HG02642 (cell line): ENCODE measurements at regions not wholly inside any gene's neighbourhood (a gene's known extent, or its start where the extent isn't known, plus 50 kb on each side); places are given as distances from the start of the nearest gene placed in this dataset.

Source experiments
- ATAC-seq: cut with Tn5 transposase; IDR thresholded peaks from one replicate; pipeline ENCODE4 v1.9.1; 2021; ENCODE audit warnings: mild to moderate bottlenecking; ENCODE audit not compliant: unreplicated experiment, poor library complexity

- no peak for ATAC-seq
These were observed 72.9 kb downstream of the SLC10A2 start for GRCh38 chr13:102993348-102993747.

DNA sequence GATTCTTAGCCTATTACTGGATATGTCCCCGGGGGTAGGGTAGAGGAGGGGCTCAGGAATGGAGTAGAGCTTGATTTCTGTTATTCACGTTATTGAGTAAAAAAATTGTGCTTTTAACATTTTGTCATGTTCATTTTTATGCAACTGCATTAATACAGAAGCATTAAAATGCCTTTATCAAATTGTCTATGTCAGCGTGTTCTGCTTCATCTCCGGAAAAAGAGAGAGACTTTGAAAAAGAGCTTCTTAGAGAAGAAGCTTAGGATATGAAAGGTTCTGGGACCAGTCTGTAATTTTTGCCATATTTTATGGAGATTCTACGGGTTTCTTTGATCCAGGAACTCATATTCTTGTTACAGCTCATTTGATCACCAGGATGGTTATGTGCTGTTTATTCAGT, 82.0 kb downstream of the SLC10A2 start:
- no peak for ATAC-seq

DNA sequence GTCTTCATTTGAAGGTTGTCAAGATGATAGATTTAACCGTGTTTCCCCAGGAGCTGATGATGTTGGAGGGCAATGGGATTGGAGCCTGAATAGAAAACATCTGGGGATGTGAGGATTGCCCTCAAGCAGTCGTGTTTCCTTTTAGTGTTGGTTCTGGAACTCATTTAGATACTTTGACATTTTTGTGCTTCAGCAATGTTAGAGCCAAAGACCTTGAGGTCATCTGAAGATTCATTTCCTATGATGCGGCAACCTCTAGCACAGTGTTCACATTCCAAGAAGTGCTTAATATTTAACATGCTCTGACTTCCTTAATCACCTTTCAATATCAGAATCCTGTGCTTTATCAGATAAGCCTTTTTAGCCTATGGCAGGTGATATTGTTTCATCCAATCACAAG, 82.7 kb downstream of the SLC10A2 start:
- ATAC-seq: no peak

DNA sequence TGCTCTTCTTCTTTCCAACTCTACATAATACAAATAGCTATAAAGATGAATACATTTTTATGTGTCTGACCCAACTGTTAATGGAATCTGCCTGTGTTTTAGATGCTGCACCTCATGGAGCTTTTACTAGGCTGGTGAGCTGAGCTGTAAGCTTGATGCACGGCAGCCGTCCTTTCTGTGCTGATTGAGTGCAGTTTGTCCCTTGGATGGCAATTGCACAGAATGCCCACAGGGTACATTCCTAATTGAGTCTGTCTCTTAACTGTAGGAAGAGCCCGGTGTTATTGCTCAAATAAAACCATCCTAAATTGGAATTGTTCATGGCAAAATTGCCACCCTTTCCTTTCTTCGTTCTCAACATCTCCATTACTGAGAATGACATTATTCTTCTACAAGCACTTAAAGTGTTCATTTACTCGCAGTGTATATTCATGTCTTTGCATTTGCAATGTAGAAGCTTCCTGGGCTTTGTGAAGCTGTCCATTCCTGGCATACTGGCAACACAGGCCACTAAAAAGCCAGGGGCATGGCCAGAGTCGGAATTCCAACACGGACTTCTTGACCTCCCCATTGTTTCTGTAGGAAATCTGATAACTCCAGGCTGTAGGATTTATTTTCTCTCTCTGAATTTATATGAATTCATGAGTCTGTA, 85.8 kb downstream of the SLC10A2 start:
- ATAC-seq: no peak

DNA sequence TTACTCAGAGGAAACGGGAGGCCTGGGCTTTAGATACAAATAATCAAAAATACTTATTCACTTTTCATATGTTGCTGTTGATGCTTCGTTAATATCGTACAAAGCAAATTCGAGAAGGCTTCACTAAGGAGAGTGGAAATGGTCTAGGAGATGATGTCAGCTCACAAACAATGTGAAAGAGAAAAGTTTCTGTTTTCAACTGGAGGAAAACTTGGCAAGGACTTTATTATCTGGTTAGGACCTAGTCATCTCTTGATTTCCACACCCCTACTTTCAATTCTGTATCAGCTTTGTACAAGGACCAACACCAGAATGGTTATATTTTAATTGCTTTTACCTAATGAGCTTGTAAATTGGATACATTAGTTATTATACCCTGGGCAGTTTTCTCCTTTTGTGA, 88.0 kb downstream of the SLC10A2 start:
- ATAC-seq: no peak

DNA sequence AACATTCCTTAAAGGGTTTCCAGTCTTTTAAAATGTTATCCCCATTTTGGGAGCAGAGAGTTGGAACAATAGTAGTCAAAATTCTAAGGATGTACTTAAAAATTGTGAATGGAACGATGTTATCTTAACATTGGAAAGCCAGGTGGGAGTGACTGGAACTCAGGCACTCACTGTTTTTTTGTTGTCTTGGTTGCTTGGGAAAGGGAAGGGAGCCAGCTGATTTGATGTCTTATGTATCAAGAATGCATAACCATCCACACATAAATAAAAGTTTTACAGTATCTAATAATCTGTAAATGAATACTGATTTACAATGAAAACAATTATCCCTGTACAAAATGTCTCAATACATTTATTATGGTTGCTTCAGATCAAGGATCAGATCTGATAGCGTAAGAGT, 88.7 kb downstream of the SLC10A2 start:
- no peak for ATAC-seq

GRCh38 chr13:102974317-102975087, 91.7 kb downstream of the SLC10A2 start:
- no peak for ATAC-seq

GRCh38 chr13:102972191-102972590, 94.0 kb downstream of the SLC10A2 start:
- ATAC-seq: no peak

DNA sequence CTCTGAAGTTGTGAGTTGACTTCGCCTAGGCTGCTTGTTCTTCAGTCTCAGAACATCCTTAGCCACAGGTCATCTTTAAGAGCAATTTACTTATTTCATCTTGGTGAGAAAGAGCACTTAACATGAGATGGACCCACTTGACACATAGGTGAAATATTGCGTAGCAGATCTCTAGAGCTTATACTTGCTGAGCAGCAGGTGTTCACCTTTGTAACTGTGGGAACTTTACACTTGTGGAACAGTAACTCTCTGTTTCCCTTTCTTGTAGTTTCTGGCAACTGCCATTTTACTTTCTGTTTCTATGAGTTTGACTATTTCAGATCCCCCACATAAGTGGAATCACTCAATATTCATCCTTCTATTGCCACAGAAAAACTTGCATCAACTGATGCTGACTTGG, 95.7 kb downstream of the SLC10A2 start:
- ATAC-seq: peak; percentile 97

DNA sequence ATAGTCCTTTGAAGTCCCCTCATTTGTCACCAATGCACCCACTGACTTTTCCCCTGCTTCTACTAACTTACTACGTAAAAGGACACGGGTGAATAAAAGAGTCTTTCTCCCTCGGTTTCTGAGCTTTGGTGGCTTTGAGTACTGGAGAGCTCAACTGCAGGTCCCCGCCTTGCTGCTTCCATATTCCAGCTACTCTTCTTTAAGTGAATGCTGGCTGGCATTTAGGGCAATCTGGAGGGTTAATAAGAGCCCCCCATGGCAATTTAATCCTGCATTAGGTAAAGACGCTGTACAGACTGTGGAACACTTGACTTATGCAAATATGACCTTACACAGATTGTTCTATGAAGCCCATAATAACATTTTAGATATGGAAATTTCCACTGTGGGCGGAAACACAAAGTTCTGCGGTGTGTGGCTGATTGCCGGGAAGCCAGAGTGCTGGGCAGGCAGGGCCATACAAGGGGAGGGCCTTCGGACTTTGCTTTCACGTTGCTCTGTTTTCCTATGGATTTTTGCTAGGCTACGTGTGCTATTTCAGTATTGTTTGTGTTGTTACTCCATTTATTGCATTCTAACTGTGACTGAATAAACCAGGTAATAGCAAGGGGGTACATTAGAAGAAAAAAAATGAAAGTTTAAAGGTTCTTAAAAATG, 97.5 kb downstream of the SLC10A2 start:
- peak; percentile 47 for ATAC-seq

DNA sequence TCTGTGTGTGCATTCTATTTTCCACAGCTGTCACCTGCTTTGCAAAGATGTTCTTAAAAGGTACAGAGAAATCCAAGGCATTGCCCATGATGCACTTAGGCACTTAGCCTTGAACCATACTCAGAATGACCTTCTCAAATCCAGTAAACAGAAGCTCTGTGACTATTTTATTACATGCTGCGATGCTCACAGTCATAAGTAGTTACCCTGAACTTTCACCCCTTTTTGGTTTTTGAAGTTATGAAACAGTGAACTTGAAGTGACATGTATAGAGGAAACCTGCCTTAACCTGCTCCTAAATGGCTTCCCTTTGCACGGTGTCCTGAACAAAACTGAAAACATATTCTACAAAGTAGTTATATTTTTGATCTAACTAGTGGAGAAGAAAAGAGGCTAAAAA, 100.4 kb downstream of the SLC10A2 start:
- no peak for ATAC-seq

DNA sequence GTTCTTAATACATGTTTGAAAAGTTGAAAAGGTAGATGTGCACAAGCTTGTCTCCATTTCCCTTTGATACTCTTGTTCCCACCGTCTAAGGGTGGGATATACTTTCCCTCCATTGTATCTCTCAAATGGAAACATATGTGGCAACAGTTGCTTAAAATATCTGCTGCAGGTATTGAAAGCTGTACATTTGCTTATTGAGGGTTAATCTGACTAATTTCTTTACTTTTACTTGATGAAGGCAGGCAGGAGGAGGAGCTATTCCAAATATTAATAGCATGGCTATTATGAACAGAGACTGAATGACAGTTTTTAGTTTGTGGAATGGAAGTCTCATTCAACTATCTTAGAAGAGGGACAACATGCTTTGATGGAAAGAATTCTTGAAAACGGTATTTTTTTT, 103.8 kb downstream of the SLC10A2 start:
- ATAC-seq: no peak

GRCh38 chr13:102960959-102961358, 105.3 kb downstream of the SLC10A2 start:
- no peak for ATAC-seq

DNA sequence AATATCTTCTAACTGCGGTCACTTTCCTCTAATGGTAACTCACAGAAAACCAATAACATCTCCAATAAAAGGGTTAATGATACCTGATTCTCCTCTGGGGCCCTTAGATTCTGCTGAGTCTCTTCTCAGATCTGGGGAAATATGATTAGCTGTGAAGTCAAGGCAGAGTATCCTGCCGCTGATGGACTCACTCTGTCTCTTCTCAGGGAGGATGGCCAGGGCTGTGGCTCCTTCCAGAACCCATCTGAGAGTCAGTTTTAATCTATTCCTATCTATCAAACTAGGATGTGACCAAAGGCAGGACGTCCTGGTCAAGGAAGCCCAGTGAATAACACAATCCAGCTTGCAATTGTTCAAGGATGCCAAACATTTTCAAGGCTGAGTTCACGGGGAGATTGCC, 109.8 kb downstream of the SLC10A2 start:
- no peak for ATAC-seq

GRCh38 chr13:102954350-102954749, 108.5 kb downstream of the ERCC5 start:
- no peak for ATAC-seq

DNA sequence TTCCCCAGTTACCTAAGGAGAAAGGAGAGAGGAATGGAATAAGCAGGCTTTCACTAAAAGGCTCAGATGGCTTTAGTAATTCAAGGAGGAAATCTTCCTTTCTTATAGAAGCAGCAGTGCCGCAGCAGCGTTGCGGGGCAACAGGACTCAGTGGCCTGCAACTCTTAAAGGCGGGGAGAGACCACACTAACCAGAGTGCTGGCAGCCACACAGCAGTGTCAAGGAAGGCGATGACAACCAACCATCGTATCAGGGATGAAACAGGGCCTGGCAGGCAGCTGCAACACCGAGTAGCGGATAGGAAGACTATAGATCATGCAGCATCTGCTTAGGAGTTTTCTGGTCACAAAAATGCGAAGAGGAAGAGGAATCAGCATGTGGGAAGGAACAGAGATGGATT, 106.0 kb downstream of the ERCC5 start:
- ATAC-seq: no peak

DNA sequence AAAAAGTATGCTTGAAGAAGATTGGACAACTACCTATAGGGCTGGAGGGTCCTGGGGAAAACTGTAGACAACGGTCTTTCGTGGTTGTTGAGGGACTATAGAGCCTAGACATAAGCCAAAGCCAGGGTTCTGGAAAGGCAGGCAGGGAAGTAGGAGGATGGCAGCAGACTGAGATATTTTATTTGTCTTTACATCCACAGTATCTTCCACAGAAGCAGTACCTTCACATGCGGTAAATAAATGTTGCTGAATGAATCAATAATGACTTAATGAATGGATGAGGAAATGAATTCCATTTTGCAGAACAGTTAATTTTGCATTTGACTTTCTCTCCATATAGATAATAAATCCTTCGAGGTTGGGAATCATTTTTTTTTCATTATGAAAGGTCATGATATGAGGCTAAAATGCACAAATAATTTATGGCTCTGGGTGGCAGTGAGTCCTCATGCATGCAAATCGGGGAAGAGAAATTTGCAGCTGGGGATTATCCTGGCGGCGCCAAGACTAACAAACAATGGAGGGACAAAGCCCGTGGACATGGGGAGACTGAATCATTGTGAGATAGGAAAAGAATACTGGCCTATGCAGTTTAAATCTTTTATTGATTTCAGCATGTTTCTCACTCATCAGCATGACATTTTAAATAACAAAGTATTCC, 102.0 kb downstream of the ERCC5 start:
- no peak for ATAC-seq

- ATAC-seq: no peak
These were observed 100.1 kb downstream of the ERCC5 start for GRCh38 chr13:102945886-102946285.

- no peak for ATAC-seq
These were observed 99.5 kb downstream of the ERCC5 start for GRCh38 chr13:102945324-102945815.

DNA sequence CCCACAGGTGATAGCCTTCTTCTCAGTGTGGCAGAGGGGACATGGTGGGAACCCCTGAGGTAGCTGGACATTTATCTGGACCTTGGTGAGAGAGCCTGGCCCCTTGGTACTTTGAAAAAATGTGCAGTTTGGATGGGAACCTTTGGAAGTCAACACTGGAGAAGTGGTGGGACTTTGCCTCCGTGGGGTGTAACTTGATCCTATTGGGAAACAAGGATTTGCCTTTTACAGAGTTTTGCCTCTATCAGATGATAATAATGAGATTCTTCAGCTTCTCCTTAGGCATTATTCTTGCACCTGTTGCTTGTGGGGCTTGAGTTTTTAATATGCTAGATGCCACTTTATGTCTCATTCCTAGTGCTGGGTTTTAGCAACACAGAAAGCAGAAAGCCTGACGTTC, 99.0 kb downstream of the ERCC5 start:
- no peak for ATAC-seq

DNA sequence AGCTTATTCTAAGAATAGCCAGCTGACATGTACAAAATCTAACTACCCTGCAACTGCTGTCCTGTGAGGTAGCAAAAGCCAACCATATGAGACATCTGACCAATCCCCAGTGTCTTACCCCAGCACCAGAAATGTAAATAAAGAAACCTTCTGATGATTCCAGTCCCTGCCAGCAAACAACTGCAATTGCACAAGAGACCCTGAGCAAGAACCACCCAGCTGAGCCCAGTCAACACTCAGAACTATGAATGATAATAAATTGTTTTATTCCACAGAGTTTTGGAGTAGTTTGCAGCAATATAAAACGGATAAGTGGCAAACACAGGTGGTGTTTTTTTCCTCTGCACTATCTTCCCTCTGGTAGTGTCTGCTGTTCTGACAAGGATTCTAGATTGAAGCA, 94.9 kb downstream of the ERCC5 start:
- no peak for ATAC-seq
